Osteoblast (primary cell): ENCODE measurements at regions not wholly inside any gene's neighbourhood (a gene's known extent, or its start where the extent isn't known, plus 50 kb on each side); places are given as distances from the start of the nearest gene placed in this dataset.

ENCODE experiments used
- DNase-seq: peaks from one replicate; pipeline ENCODE4 v3.0.0; 2011; ENCODE audit warnings: low spot score, mixed read lengths; ENCODE audit not compliant: insufficient read length; ENCODE audit errors: missing footprints
- H2AFZ ChIP-seq: 2 replicates; pipeline ENCODE4 v1.6.0; 2011; ENCODE audit warnings: mild to moderate bottlenecking, low read length
- H3K27ac ChIP-seq: 2 replicates; pipeline ENCODE4 v1.5.1; 2011; ENCODE audit warnings: mild to moderate bottlenecking, low read depth, low read length, moderate library complexity
- H3K27me3 ChIP-seq: 2 replicates; pipeline ENCODE4 v1.6.0; 2012; ENCODE audit warnings: mild to moderate bottlenecking, control low read depth, inconsistent platforms, low read length, moderate library complexity; ENCODE audit not compliant: insufficient read depth
- H3K36me3 ChIP-seq: 2 replicates; pipeline ENCODE4 v1.5.1; 2011; ENCODE audit warnings: mild to moderate bottlenecking, low read length, control low read depth, moderate library complexity; ENCODE audit not compliant: insufficient read depth
- H3K4me1 ChIP-seq: 2 replicates; pipeline ENCODE4 v1.5.1; 2011; ENCODE audit warnings: mild to moderate bottlenecking, low read length, control low read depth, moderate library complexity; ENCODE audit not compliant: insufficient read depth
- H3K4me2 ChIP-seq: 2 replicates; pipeline ENCODE4 v1.6.0; 2011; ENCODE audit warnings: mild to moderate bottlenecking, low read length; ENCODE audit not compliant: insufficient read depth
- H3K4me3 ChIP-seq: fragments of 200-600 bp; sonication (generic); 3 replicates; pipeline ENCODE4 v1.5.1; 2012; ENCODE audit warnings: mild to moderate bottlenecking, low read length, inconsistent platforms; ENCODE audit not compliant: insufficient read depth
- H3K79me2 ChIP-seq: 2 replicates; pipeline ENCODE4 v1.6.0; 2012; ENCODE audit warnings: mild to moderate bottlenecking, low read length, control low read depth, inconsistent platforms; ENCODE audit not compliant: insufficient read depth
- H3K9me3 ChIP-seq: 2 replicates; pipeline ENCODE4 v1.5.1; 2011; ENCODE audit warnings: low read depth, low read length, control low read depth
- H4K20me1 ChIP-seq: 2 replicates; pipeline ENCODE4 v1.6.0; 2012; ENCODE audit warnings: mild to moderate bottlenecking, low read length, control low read depth; ENCODE audit not compliant: insufficient read depth
- CTCF ChIP-seq: IDR thresholded peaks from 2 replicates; pipeline ENCODE4 v1.5.1; 2011; ENCODE audit warnings: mild to moderate bottlenecking, low read depth, low read length, moderate library complexity; ENCODE audit errors: extremely low read depth

DNA sequence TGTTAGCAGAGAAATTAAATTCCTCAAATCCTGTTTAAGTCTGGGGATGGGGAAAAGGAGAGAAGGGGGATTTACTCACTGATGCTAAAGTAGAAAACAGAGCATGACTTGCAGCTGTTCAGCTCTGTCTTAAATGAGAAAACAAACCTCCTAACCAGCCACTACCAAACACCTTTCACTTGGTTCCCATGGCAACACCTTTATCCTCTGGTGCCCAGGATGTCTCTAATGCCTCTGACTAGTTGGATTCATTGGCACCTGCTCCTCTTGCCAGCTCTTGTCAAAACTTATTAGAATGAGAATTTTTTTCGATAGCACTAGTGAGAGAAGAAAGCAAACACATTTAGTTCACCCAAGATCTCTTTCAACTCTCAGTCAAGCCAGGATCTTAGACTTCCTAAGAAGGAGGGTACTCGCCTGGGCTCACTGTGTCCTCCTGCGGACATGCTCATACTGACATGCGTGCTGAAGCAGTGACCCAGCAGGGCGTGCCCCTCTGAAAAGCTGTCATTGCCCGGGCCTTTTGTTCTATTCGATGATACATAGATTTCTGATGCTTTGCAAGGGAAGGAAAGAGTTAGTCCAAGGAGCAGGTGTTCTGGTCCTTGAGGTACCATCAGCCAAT, 656.0 kb upstream of the CELF4 start:
- Histone ChIP-seq H3K4me2 (no peak overlapping the region), H3K9me3 (peaks cover 4% of the 10 kb centered on the region), H3K27ac (no peak overlapping the region), H3K4me3 (no peak overlapping the region), H2AFZ (no peak overlapping the region), H3K36me3 (no peaks in the 10 kb centered on the region), H4K20me1 (no peaks in the 10 kb centered on the region), H3K4me1 (no peaks in the 10 kb centered on the region), H3K79me2 (no peaks in the 10 kb centered on the region), H3K27me3 (no peaks in the 10 kb centered on the region)
- no peak for TF ChIP-seq CTCF
- no peak for DNase-seq

DNA sequence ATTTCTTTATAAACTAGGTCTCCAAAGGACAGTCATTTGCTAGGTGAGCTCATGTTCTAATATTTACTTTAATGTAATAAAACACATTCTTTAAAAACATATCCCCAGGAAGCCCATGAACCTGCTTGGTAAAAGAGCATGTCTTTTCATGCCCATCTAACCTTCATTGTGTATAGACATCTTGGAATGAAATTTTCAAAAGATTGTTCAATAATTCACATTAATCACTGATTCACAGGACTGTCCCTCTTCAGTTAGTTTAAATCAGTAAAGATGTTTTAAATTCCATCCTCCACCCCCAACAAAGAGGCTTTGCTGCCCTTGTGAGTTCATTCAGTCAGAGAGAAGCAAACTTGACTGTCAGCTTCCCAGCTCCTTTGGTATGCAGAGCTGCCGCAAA, 633.4 kb upstream of the CELF4 start:
- Histone ChIP-seq H3K36me3 (no peaks in the 10 kb centered on the region), H4K20me1 (no peaks in the 10 kb centered on the region), H3K27ac (no peak overlapping the region), H3K79me2 (no peaks in the 10 kb centered on the region), H3K4me3 (no peak overlapping the region), H3K4me2 (no peak overlapping the region), H3K27me3 (no peaks in the 10 kb centered on the region), H3K9me3 (no peaks in the 10 kb centered on the region), H2AFZ (no peak overlapping the region), H3K4me1 (no peaks in the 10 kb centered on the region)
- no peak for DNase-seq
- no peak for TF ChIP-seq CTCF

- DNase-seq, result no peak
- Histone ChIP-seq H3K4me3 (no peak overlapping the region), H2AFZ (no peak overlapping the region), H4K20me1 (no peaks in the 10 kb centered on the region), H3K79me2 (no peaks in the 10 kb centered on the region), H3K9me3 (no peaks in the 10 kb centered on the region), H3K4me2 (no peak overlapping the region), H3K27me3 (no peaks in the 10 kb centered on the region), H3K36me3 (no peaks in the 10 kb centered on the region), H3K27ac (no peak overlapping the region), H3K4me1 (no peaks in the 10 kb centered on the region)
- no peak for TF ChIP-seq CTCF
These were observed 632.9 kb upstream of the CELF4 start for GRCh38 chr18:38198526-38198925.

DNA sequence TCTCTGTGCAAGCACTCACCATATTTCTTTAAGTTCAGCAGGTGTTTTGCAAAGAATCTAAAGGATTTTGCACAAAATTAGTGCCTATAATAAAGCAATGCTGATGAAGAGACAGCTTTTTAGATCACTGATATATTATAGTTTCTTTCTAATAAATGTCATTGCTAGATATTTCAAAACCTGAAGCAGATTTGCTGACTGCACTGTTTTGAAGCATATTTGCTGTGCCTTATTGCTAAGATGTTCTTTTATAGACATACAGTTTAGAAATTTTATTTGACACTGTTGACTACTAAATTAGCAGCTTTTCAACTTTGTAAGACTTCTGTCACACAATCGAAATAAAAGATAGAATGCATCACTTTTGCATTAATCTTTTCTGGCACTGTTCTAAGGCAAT, 620.9 kb upstream of the CELF4 start:
- no peaks in the 10 kb centered on the region for H3K9me3 ChIP-seq
- no peak overlapping the region for H2AFZ ChIP-seq
- H3K4me1 ChIP-seq, result no peaks in the 10 kb centered on the region
- DNase-seq, result no peak
- H3K79me2 ChIP-seq, result no peaks in the 10 kb centered on the region
- no peak overlapping the region for H3K4me2 ChIP-seq
- H3K36me3 ChIP-seq, result no peaks in the 10 kb centered on the region
- no peak overlapping the region for H3K27ac ChIP-seq
- H3K27me3 ChIP-seq, result no peaks in the 10 kb centered on the region
- no peak overlapping the region for H3K4me3 ChIP-seq
- H4K20me1 ChIP-seq, result no peaks in the 10 kb centered on the region
- no peak for TF ChIP-seq CTCF
